ENCODE measurements at regions not wholly inside any gene's neighbourhood (a gene's known extent, or its start where the extent isn't known, plus 50 kb on each side); places are given as distances from the start of the nearest gene placed in this dataset.

DNA sequence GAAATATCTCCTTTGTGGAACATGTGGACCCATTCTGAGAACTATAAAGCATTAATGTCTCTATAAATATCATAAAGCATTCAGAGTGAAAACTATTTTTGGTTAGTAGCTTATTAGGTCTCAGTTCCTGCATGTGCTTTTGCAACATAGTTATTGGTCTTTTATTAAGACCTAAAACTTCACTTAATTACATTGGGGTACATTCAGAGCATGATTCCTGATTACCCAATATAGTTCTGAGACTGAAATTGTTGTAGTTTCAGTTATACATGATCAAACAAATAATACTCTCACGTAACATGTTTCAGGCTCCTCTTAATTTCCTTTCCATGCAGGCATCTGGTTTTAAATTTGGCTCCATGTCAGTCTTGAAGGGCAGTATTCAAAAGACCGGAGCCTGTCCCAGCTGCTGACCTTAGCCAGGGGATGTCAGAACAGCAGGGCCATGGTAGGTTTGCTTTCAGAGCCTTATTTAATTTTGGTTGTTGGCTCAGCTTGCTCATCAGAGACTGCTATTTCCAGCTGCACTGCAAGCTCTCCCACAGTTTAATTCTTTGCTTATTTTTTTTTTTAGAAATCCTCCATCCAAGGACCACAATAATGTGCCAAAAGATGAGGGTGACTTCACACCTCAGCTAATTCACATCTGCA is 447.8 kb upstream of the FZD8 start:
- no peaks in the 10 kb centered on the region for H3K27me3 ChIP-seq
- no peaks in the 10 kb centered on the region for H3K4me1 ChIP-seq
- no peak for DNase-seq
- no peak overlapping the region for H3K27ac ChIP-seq
- H3K4me3 ChIP-seq = no peak overlapping the region
- no peaks in the 10 kb centered on the region for H3K9me3 ChIP-seq
- TF ChIP-seq, protein P1, sequence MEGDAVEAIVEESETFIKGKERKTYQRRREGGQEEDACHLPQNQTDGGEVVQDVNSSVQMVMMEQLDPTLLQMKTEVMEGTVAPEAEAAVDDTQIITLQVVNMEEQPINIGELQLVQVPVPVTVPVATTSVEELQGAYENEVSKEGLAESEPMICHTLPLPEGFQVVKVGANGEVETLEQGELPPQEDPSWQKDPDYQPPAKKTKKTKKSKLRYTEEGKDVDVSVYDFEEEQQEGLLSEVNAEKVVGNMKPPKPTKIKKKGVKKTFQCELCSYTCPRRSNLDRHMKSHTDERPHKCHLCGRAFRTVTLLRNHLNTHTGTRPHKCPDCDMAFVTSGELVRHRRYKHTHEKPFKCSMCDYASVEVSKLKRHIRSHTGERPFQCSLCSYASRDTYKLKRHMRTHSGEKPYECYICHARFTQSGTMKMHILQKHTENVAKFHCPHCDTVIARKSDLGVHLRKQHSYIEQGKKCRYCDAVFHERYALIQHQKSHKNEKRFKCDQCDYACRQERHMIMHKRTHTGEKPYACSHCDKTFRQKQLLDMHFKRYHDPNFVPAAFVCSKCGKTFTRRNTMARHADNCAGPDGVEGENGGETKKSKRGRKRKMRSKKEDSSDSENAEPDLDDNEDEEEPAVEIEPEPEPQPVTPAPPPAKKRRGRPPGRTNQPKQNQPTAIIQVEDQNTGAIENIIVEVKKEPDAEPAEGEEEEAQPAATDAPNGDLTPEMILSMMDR (IDR thresholded peaks at IDR 0.05) = no peak
- TF ChIP-seq POLR2A (IDR thresholded peaks at IDR 0.05) = no peak
- no peaks in the 10 kb centered on the region for H3K36me3 ChIP-seq

DNA sequence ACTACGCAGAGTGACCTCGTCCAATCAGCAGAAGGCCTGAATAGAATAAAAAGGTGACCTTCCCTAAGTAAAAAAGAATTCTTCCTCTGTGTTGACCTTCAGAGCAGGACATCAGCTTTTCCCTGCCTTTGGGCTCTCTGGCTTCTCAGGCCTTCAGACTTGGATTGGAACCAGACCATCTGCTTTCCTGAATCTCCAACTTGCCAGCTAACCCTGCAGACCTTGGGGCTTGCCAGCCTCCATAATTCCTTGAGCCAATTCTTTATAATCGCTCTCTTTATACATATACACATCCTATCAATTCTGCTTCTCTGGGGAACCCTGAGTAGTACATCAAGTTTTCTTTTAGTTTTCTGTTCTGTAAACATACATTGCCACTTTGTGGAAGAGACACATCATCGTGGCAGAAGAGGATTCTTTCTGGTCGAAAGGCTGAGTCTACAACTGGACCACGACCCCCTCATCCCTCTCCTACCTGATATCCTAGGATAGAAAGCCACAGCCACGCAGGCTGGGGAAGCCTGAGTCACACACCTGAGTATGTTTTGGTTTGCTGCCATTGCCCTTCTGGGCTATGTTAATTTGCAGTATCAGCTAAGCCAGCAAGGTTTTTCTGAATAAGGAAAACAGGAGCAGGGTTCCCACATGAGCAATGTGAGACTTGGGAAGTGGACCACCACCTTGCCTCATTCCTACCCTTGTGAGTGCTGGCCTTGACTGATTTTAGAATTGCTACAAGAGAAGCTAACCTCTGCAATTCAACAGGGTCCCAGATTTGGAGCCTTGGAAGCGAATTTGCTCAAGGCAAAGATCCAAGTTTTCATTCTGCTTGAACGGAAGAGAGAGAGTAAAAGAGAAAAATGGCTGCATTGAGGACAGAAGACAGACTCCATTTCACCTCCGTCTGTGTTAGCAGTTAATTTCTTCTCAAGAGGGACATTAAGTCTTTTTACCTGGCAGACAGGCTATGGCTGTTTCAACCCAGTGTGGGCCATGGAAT is 445.2 kb upstream of the FZD8 start:
- Histone ChIP-seq H3K9me3 (peaks cover 0 to 5% (median 0%) of the 10 kb centered on the region in 4 donors), H3K27me3 (no peaks in the 10 kb centered on the region), H3K27ac (no peak overlapping the region), H3K4me1 (no peaks in the 10 kb centered on the region), H3K4me3 (no peak overlapping the region), H3K36me3 (no peaks in the 10 kb centered on the region)
- DNase-seq = no peak
- TF ChIP-seq, protein P1 (IDR thresholded peaks at IDR 0.05) = no peak
- TF ChIP-seq POLR2A (IDR thresholded peaks at IDR 0.05) = no peak

DNA sequence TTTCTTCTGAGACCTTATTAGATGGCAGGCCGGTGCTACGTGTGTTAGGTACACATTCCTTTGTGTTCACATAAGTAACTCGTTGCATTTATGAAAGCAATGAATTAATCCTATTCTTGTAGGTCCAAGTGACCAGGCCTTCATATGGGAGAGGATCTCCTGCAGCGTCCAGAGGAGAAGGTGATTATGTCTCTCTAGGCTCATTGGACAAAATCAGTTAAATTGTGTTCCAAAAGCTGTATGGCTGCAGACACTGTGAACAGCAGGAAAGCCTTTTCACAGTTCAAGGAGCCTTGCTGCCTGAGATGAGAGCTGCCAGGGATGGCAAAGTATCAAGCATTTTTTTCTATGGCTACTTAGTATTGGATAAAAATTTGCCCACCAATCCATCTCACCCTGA is 433.1 kb upstream of the FZD8 start:
- Histone ChIP-seq H3K27ac (no peak overlapping the region), H3K4me3 (no peak overlapping the region), H3K27me3 (no peaks in the 10 kb centered on the region), H3K9me3 (peaks cover 0 to 4% (median 0%) of the 10 kb centered on the region in 4 donors), H3K36me3 (no peaks in the 10 kb centered on the region), H3K4me1 (no peaks in the 10 kb centered on the region)
- no peak for TF ChIP-seq POLR2A (IDR thresholded peaks at IDR 0.05)
- TF ChIP-seq, protein P1 (IDR thresholded peaks at IDR 0.05) = no peak
- DNase-seq = no peak

DNA sequence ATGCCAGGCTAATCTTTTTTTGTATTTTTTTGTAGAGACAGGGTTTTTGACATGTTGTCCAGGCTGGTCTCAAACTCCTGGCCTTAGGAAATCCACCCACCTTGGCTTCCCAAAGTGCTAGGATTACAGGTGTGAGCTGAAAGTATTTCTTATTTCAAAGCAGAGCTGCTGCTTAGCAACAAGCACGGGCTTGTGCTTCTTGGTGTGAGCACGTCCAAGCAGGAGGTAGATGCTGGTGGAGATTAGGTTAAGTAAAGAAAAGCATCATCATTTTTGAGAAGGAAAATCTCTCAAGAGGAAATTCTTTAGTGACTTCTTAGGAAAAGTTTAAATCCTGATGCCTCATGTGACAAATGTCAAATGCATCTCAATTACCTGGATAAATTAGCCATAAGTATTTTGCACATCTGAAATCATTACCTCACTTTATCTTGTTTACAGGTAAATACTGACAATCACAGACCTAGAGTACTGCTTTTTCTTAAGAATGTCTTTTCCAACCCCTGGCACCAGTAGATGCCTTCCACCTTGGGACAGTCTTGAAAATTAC is 431.8 kb upstream of the FZD8 start:
- H3K36me3 ChIP-seq = no peaks in the 10 kb centered on the region
- H3K27me3 ChIP-seq = no peaks in the 10 kb centered on the region
- H3K4me1 ChIP-seq = no peaks in the 10 kb centered on the region
- no peak overlapping the region for H3K27ac ChIP-seq
- peaks cover 0 to 4% (median 0%) of the 10 kb centered on the region in 4 donors for H3K9me3 ChIP-seq
- no peak overlapping the region for H3K4me3 ChIP-seq
- no peak for DNase-seq
- TF ChIP-seq, protein P1 (IDR thresholded peaks at IDR 0.05) = no peak
- TF ChIP-seq POLR2A (IDR thresholded peaks at IDR 0.05) = no peak

DNA sequence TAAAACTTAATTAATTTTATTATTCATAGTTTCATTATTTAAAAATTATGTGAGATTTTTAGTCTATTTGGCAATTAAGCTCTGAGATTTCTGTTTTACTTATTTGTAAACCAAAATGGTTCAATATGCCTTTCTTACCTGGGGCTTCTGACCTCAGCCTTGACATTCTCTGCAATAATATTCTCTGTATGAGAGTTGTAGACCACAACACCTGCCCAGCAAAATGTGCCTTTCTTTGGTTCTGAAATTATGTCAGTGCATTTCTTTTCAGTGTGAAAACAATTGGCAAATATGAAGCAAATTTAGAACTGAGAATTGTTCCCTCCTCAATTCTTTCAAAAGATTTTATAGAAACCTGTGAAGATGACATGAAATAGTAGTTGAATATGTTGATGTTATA is 426.4 kb upstream of the FZD8 start:
- no peak for DNase-seq
- no peak for TF ChIP-seq POLR2A (IDR thresholded peaks at IDR 0.05)
- TF ChIP-seq, protein P1 (IDR thresholded peaks at IDR 0.05) = no peak
- no peak overlapping the region for H3K4me3 ChIP-seq
- no peaks in the 10 kb centered on the region for H3K4me1 ChIP-seq
- peaks cover 0 to 13% (median 6%) of the 10 kb centered on the region in 4 donors for H3K9me3 ChIP-seq
- no peaks in the 10 kb centered on the region for H3K27me3 ChIP-seq
- H3K27ac ChIP-seq = no peak overlapping the region
- no peaks in the 10 kb centered on the region for H3K36me3 ChIP-seq

All from Peyer's patch (tissue), 4 donors.